ENCODE measurements at regions not wholly inside any gene's neighbourhood (a gene's known extent, or its start where the extent isn't known, plus 50 kb on each side); places are given as distances from the start of the nearest gene placed in this dataset.

DNA sequence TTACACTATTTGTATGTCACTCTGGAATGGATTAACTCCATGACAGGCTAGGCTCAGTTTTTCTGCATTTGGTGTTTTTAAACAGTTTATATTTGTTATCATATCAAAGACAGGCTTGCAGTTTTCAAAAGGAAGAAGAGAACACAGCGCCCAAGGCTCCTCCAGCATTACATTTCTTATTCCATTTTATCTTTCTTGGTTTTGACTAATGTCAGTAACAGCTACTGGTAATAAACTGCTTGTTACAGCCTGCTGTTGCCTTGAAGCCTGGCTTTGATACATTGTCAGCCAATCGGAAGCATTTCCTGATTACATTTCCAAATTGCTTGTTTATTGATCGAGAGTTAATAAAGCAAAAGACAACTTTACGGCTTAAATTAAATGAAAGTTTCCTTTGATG lies 166.0 kb upstream of the MDFIC start:
- no peak for DNase-seq

DNA sequence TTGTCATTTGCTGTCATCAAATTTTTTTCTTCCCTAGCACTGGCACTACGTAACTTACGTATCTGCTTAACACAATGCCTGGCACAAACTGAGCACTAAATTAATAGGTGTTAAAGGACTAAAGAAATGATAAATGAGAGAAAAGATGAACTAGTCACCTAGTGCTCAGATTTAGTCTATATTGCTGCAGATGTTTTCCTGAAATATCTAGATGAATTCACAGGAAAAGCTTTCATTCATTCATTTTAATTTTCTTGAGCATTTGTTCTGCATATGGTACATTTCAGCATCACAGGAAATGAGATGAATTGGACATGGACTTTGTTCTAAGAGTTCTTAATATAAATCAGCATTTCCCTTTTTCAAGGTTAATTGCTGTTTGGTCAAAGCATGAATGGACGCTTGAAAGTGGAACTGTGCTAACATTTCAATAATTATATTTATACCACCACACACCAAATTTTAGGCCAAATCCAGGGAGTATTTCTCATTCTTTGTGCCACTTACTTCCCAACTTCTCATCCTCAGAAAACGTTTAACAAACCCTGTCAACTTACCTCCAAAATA lies 163.2 kb upstream of the MDFIC start:
- no peak for DNase-seq

DNA sequence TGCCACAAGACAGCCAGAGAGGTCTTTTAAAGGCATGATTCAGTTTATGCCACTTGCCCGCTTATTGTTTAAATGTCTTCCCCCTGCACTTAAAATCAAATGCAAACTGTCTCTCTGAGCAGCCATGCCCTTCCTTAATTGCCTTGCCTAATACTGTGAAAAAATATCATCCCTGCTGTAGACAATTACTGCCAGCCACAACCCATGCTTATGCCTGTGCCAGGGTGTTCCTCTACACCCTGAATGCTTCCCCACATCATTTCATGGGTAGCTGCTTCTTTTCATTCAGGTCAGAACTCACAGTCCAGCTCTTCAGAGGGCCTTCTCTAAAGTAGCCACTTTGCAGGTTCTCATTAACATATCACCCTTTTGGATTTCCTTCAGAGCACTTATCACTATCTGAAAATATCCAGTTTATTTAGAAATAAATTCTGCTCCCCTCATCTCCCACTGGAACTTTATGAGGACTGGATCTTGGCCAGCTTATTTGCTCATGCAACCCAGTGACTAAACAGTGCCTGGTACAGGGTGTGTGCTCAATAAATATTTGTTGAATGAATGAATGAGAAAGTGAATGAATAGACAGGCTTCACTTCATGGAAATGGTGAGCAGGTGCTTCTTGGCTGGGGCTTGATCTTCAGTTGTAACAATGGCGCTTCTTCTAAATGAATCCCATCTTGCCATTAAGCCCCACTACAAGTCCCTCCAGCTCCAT lies 162.4 kb upstream of the MDFIC start:
- DNase-seq: peak in 2 of 14 donors; percentile 1 to 8

DNA sequence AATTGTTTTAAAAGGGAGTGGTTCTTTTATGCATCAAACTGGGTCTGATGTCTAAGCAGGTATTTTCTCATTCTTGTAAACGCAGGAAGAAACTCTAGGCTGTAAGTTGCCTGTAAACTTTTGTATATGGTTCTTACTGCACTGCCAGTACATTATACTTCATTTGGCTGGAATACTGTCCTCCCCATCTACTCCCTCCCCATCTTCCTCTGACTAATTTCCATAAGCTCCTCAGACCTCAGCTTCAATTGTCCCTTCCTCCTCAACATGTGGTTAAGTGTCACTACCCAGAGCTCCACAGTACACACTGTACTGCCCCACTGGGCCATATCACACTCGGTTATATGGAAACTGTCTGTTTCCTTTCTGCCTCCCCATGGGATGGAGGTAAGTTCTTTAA lies 161.4 kb upstream of the MDFIC start:
- no peak for DNase-seq

DNA sequence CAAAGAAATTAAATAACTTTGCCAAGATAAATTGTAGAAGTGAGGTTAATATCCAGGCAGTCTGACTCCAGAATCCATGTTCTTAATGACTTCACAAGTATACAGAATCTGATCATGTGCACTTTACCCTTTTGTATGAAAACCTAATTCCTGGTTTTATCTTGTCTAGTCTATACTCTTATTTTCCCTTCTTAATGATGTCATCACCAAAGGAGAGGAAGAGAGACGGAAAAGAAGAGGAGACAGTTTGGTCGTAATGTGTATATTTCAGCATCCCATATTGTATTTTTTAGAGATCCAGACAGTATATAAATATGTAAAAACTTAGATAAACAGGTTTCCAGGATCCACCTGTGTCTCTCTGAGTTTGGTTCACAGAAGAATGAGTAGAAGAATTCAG lies 159.9 kb upstream of the MDFIC start:
- DNase-seq: no peak

DNA sequence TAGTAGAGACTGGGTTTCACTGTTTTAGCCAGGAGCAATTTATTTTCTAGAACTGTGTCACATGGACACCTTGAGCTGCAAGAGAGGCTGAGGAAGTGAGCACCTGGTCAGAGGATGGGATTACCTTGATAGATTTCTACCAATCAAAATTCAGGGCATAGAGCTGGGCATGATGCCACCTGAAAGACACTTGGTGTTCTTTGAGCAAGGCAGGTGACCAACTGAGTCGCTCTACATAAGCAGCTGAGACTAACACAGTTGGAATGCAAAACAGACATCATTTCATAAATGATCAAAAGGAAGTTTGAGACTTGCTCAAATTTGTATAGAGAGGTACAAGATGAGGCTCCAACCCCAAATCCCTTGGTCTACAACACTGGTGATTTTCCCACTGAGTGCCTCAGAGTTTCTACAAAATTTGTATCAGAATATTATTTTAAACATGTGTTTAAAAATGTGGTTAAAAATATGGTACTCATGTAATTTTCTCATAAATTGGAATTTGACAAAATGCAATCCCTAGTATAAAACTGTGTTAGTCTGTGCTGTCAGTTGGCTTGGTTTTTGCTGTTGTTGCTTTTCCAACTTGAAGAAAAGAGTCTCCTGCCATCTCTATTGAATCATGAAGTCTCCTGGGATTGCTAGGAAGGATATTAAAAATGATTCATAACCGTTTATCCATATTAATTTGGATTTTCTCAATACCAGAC lies 156.4 kb upstream of the MDFIC start:
- DNase-seq: no peak

DNA sequence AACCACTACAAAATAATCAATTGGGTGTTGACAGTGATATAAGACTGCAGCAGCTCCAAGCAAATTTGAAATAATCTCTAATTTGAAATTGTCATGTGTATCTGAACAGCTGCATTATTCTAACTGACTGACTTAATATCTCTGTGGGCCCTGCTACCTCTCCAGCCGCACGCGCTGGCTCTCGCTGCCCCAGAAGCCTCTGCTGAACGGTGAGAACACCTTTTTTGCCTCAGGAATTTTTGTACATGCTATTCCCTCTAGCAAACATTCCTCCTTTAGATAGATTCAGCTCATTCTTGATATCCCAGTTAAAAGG lies 155.9 kb upstream of the MDFIC start:
- DNase-seq: no peak

DNA sequence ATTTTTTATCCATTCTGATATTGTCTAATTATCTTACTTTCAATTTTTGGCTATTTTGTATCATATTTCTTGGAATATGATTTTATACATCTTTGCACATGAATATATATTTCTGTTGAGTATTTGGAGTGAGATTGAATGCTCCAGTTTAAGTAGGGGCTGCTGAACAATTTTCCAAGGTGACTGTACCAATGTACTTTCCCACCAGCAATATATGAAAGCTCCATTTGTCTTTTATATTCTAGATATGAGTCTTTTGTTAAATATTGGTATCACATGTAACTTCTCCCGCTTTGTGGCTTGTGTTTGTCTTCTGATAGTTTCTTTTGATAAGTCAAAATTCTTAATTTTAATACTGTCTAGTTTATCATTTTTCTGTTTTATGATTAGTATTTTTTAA lies 144.6 kb upstream of the MDFIC start:
- no peak for DNase-seq

DNA sequence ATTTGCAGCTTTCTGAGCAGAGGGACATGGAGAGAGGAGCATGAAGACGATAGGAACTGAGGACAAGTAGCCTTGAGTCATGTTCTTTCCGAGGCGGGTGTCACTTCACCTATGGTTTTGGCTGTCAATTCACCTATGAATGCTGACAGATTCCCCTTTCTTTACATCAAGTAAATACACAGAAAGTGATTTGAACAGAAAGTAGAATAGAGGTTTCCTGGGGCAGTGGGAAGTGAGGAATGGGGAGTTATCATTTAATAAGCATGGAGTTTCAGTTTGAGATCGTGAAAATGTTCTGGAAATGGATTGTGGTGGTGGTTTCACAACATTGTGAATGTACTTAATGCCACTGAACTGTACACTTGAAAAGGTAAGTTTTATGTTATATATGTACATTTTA lies 138.4 kb upstream of the MDFIC start:
- DNase-seq: no peak

DNA sequence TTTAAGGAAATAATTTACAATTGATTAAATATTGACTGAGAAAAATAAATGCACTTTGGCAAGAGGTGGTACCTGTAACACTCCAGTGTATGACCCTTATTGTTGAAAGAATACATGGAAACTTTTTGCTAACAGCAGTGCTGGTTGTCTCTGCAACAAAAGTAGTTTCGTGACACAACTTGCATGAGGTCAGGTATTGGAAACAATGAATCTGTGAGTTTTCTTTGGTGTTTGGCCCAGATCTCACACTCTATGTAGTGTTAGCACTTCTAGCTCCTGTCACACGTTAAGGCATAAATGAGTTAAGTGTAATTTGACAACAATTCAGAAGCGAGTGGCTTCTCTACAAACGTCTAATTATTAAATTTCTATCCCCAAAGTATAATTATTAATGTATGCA lies 137.7 kb upstream of the MDFIC start:
- DNase-seq: no peak

DNA sequence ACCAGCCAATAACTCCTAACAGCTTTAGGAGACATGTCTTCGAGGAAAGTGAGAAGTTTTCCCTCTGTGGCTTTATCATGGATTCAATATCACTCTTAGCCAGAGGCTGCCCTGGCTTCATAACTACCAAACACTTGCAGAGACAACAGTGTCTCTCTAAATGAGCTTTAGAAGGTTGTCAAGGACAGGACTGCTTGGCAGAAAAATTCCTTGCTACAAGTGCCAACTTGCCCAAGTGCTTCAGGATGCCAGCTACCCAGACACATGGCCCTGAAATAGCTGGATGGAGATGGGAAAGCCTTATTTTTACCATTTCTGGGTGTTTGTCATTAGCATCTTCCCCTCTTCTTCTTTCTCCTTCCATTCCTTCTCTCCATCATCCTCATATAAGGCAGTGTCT lies 137.1 kb upstream of the MDFIC start:
- DNase-seq: peak in 1 of 14 donors; percentile 1

DNA sequence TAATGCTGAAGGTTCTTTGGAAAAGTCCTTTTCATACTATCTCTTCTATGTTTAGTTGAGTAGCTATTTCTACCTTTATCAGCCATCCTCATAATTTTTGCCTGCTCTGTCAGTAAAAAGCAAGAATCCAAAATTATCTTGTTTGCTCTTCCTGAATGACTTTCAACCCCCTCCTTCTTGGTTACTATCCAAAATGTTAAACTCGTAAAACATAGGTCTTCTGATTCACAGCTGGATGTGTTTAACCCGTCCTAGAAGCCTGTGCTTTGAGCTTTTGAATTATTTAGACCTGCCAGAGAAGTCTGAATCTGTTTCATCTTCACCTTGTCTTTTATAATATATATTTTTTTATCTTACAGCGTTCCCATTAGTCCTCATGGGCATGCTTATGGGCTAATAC lies 136.4 kb upstream of the MDFIC start:
- no peak for DNase-seq

DNA sequence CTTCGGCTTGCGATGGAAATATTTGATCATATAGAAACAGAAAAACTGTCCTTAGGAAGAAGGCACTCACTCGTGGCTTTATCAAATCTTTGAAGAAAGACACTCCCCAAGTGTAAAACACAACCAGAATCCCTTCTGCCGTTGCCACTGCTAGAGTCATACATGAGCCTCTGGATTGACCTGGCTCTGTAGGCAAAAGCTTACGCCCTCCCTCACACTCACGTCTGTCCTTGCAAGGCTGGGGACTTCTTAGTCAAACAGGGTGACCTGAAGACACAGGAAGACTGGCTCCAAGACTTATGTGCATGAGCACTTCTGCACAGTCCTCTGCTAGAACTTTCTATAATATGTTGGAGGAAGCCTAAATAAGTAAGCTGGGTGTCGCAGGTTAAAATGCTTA lies 135.4 kb upstream of the MDFIC start:
- DNase-seq: no peak

DNA sequence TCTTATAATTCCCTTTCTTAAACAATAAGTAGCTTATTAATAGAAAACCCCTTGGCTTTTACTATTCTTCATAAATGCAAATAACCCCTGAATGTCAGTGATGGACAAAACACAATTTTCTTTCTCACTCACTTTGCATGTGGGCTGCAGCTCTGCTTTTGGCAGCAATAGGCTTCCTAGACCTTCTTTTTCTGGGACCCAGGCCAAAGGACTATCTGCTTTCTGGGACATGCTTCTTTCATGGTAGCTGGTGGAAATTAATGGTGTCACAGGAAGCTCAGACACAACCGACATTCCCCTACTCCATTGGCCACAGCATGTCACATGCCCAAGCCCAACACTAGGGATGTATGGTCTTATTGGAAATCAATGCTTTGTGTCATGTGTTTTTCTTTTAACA lies 134.3 kb upstream of the MDFIC start:
- no peak for DNase-seq

DNA sequence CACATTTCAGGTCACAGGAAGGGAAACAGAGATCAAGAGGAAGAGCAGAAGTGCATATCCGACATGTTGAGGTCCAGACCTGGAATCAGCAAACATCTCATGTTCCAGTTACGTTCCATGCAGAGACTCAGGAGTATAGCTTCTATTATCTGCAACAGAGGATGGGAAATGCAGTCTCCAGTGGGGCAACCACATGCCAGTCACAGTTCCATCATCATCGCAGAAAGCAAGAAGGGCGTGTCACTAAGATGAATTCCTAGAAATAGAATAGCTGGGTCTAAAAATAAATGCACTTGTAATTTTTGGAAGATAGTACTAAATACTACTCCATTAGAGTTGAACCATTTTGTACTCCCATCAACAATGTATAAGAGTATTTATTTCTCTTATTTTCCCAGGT lies 133.2 kb upstream of the MDFIC start:
- DNase-seq: no peak

DNA sequence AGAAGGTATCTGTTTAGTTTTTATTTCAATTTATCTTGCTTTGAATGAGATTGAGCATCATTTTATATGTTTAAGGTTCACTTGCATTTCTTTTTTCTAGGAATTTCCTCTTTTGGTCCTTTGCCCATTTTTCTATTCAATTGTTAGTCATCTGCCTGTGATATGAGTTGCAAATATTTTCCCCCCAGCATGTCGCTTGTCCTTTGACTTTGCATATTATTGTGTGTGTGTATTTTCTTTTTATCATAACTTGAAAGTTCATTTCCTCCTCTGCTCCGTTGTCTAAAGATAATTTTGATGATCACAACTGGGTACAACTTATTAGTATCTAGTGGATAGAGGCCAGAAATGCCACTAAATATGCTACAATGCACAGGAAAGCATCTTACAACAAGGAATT lies 132.7 kb upstream of the MDFIC start:
- DNase-seq: no peak

DNA sequence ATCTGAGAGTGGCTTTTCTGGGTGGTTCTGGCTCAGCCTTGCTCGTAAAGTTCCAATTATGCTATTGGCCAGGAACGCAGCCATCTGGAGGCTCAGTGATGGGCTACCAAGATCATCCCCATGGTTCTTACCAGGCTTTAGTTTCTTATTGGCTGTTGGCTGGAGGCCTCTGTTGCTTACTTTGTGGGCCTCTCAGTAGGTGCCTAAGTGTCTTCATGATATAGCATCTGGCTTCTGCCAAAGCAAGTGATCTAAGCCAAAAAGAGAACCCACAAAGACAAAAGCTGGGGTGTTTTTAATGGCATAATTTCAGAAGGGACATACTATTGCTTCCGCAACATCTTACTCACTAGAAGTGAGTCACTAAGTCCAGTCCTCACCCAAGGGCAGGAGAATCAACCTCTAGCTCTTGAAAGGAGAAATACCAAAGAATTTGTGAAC lies 132.0 kb upstream of the MDFIC start:
- no peak for DNase-seq

DNA sequence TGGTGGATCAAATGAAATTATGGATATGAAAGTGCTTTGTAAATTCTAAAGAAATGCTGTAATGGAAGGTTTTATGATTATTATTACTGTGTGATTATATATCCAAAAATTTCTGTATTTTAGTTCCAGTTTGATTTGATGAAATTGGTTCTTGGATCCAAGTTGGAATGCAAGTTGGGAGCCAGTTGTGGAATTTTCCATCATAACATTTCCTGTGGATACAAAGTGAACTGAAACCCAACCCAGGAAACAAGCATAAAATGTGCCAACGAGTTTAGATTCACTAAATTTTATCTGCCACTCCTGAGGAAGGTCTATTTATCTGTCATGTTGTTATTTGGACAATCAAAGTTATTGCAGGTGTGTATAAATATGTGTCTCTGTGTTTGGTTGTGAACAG lies 131.4 kb upstream of the MDFIC start:
- no peak for DNase-seq

DNA sequence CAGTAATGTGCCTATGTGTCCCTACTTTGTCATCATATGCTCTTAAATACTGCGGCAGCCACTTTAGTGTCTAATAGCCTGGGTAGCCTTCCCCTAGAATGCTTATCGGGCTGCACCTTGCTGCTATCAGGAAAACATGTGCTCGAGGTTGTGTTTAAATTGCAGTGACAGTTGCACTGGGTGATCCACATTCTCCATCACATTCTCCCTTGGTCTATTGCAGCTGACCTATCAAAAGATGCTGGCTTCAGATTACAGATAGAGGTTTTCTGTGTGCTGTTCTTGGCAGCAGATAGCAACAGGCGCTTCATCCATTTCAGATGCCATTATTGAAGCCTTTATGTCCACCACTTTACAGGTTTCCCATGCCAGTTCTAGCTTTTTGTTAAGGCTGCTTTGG lies 130.1 kb upstream of the MDFIC start:
- DNase-seq: no peak

DNA sequence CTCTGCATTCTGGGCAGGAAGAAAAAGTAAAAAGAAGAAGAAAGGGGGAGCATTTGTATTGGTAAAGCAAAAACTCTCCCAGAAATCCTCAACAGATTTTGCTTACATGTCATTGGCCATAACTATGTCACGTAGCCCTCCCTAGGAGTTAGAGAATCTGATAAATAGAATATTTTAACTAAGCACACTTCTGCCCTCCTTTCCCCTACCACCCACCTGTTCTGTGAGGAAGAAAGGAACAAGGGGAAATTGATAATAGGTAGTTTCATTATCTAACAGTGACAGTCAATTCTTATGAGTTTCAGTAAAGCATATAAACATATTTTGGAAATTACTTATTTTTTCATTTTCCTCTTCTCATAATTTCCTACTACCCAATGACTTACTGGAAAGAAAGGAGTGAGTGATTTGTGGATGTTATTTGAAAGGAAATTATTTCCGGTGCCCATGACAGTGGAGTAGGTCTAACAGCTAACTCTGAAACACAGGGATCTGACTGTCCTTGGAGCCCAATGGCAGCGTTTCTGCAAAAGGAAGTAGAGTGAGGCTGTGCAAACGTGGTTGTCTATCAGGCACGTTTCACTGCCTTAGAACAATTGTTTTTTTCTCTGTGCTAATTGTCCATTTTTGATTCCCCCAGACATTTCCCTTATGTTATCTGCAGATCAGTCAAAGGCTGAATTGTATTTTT lies 128.6 kb upstream of the MDFIC start:
- no peak for DNase-seq

DNA sequence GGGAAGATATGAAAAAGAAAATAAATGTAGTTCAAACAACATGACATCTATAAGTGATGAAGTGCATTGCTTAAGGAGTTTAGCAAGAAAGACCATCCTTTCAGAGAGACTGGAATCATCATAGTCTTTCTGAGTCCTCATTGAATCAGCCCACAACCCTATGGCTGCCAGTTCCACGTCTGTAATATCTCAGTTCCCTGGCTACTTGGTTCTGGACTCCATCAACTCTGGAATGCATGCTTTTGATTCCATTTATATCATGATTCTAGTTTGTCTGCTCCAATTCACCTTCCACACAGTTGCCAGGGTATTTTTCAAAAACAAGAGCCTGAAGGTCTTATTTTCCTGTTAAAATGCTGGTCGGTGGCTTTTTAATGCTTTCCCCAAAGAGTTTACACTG lies 126.4 kb upstream of the MDFIC start:
- DNase-seq: no peak

DNA sequence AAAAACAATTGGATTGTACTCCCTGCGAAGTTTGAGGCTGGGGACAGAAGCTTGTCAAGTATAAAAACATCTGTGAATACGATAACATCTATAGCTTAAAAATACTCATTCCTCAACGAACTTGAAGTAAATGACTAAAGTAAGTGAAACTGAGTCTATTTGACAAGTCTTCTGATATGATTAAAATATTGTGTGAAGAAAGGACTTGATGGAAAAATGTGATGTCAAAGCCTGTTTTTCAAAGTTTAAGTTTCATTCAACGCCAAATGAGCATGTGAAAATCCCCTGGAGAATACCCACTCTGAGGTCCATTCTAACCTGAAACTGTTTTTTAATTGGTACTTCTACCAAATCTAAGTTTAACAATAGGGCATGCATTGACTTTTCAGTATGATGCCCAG lies 122.3 kb upstream of the MDFIC start:
- DNase-seq: no peak

DNA sequence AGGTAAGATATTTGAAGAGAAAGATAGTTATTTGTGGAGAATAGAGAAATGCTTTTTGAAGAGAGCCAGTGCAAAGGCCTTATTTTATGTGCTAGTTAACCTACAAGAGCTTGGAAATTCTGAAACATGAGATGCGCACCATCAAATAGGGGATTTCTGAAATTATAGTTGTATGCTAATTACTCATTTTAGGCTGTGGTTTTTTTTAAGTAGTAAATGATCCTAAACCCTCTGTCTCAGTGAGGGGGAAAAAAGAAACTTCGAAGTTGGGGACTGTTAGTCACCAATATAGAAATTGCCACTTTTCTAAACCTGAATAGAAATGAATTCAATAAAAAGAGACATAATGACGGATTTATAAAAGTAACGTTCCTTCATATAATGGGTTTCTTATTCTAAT lies 119.3 kb upstream of the MDFIC start:
- no peak for DNase-seq

Measured in C1 segment of cervical spinal cord (tissue), 14 donors.